HUES64 (cell line): ENCODE measurements at regions not wholly inside any gene's neighbourhood (a gene's known extent, or its start where the extent isn't known, plus 50 kb on each side); places are given as distances from the start of the nearest gene placed in this dataset.

Experiments
- H3K27ac ChIP-seq: 2 replicates; pipeline ENCODE4 v1.7.0; 2013; ENCODE audit warnings: low read depth, low read length, inconsistent platforms
- H3K27me3 ChIP-seq: 2 replicates; pipeline ENCODE4 v1.6.1; 2013; ENCODE audit warnings: mild to moderate bottlenecking, low read length; ENCODE audit not compliant: insufficient read depth
- H3K36me3 ChIP-seq: 2 replicates; pipeline ENCODE4 v1.6.1; 2013; ENCODE audit warnings: mild to moderate bottlenecking, low read length; ENCODE audit not compliant: insufficient read depth
- H3K4me1 ChIP-seq: 2 replicates; pipeline ENCODE4 v1.6.1; 2013; ENCODE audit warnings: mild to moderate bottlenecking, low read length, moderate library complexity; ENCODE audit not compliant: insufficient read depth
- H3K4me3 ChIP-seq: 2 replicates; pipeline ENCODE4 v1.5.1; 2013; ENCODE audit warnings: mild to moderate bottlenecking, low read length, moderate library complexity
- H3K9ac ChIP-seq: 2 replicates; pipeline ENCODE4 v1.6.1; 2013; ENCODE audit warnings: mild to moderate bottlenecking, low read depth, low read length
- H3K9me3 ChIP-seq: 2 replicates; pipeline ENCODE4 v1.6.1; 2013; ENCODE audit warnings: low read depth, low read length; ENCODE audit not compliant: insufficient read depth
- WGBS: fragments of 150-250, 120-280 bp; methylation state at CpG from one replicate; pipeline ENCODE4 v1.1.7; 2013; ENCODE audit warnings: missing lambda C conversion rate; 5-methylcytosine and 5-hydroxymethylcytosine counted together

DNA sequence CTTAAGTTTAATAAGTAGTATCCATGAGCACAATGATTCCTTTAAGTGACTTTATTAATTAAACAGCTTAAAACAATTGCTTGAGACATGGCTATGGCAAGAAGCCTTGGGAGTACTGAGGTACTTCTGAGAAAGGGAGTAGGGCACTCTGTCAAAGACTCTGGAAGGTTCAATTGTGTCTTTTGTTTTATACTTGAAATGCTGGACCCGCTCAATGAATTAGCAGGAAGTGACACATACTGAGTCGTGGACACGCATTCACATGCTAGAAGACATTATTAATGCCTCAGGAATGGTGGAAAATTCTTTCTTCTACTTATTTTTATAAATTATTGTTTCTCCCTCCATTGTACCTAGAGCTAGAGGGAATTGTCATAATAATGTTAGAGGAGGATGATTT lies 347.3 kb upstream of the ZNF608 start:
- 89% methylated on average over 3 of the region's 3 CpGs for WGBS
- Histone ChIP-seq H3K4me3 (no peak overlapping the region), H3K36me3 (no peaks in the 10 kb centered on the region), H3K9ac (no peak overlapping the region), H3K4me1 (no peaks in the 10 kb centered on the region), H3K27ac (no peak overlapping the region; the same call in 1 of the 2 replicates), H3K27me3 (no peaks in the 10 kb centered on the region), H3K9me3 (peaks cover 15% of the 10 kb centered on the region; the same call in 1 of the 2 replicates)

DNA sequence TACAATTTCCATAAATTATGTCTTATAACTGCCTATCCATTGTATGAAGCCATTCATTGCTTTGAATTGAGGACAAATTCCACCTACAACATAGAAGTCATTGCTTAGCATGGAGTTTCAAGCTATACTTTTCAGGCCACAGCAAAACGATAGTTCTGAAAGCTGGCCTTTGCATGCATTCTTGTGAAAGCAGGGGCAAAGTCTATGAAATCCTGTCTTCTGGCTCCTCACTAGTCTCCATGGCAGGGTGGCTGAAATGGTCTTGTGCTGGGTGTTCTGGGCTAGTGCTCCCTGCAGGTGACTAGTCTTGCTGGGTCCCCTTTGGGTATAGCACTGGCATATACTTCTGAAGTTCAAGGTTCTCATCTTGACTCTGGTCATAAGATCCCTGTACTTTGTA lies 353.9 kb upstream of the ZNF608 start:
- no peak overlapping the region for H3K27ac ChIP-seq
- H3K9me3 ChIP-seq: peaks cover 11% of the 10 kb centered on the region; the same call in 1 of the 2 replicates
- 98% methylated on average over 1 of the region's 1 CpG for WGBS
- H3K9ac ChIP-seq: no peak overlapping the region
- H3K27me3 ChIP-seq: no peaks in the 10 kb centered on the region
- H3K4me3 ChIP-seq: no peak overlapping the region
- H3K36me3 ChIP-seq: no peaks in the 10 kb centered on the region
- no peaks in the 10 kb centered on the region for H3K4me1 ChIP-seq

DNA sequence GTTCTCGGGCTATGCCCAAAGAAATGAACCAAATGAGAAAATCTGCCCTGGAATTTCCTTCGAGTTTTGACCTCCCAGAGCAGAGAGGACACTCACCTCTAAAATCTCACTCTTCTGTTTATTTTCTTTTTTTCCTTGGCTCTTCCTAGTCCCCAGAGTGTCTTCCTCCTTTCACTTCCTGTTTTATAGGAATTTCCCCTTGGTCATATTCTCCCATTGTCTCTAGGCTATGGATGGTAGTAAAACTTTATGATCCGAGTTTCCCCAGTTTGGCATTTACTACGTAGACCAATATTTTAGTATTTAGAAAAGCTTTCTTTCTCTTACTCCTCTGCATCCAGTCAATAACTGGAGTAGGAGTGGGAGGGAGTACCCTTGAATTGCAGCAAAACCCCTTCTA lies 354.5 kb upstream of the ZNF608 start:
- Histone ChIP-seq H3K9ac (no peak overlapping the region), H3K27me3 (no peaks in the 10 kb centered on the region), H3K36me3 (no peaks in the 10 kb centered on the region), H3K4me1 (no peaks in the 10 kb centered on the region), H3K9me3 (peaks cover 8% of the 10 kb centered on the region; the same call in 1 of the 2 replicates), H3K27ac (no peak overlapping the region), H3K4me3 (no peak overlapping the region)
- WGBS: 93% methylated on average over 2 of the region's 4 CpGs

DNA sequence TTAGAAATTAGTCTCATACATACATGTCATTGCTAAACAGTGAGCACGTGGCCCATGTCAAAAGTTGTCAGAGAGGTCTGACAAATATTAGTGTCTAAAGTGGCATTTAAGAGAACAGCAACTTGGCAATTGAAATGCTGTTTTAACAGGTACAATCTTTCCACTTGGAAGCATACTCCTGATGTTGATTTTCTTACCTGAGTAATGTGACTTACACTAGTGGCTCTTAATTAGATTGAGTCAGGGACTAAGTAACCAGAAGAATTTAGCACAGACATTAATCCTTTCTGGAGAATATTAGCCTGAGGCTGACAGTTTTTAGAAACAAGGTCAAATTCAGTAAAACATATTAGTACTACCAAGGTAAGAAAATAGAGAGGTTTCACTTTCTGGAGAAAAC lies 357.0 kb upstream of the ZNF608 start:
- Histone ChIP-seq H3K27me3 (no peaks in the 10 kb centered on the region), H3K4me3 (no peak overlapping the region), H3K4me1 (no peaks in the 10 kb centered on the region), H3K9me3 (no peaks in the 10 kb centered on the region), H3K27ac (no peak overlapping the region), H3K36me3 (no peaks in the 10 kb centered on the region), H3K9ac (no peak overlapping the region)
- 95% methylated on average over 1 of the region's 1 CpG for WGBS

DNA sequence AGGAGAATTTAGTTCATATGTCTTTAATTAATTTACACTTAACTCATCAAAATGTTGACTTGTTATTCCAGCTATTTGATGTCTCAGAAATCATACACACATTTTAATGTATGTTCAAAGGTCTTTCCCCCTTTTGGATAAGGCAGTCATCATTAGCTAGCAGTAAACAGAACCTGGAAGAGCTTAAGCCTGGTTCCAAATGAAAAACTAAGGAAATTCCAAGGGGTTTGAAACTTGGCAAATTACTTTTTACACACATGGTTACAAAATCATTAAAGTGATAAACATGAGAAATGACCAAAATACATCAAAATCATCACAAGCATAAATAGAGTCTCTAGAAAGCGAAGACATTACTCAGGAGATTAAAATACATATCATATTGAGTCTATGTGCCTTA lies 359.8 kb upstream of the ZNF608 start:
- Histone ChIP-seq H3K9me3 (no peaks in the 10 kb centered on the region), H3K27ac (no peak overlapping the region), H3K4me3 (no peak overlapping the region), H3K4me1 (no peaks in the 10 kb centered on the region), H3K9ac (no peak overlapping the region), H3K36me3 (no peaks in the 10 kb centered on the region), H3K27me3 (no peaks in the 10 kb centered on the region)
- 100% methylated on average over 1 of the region's 1 CpG for WGBS

DNA sequence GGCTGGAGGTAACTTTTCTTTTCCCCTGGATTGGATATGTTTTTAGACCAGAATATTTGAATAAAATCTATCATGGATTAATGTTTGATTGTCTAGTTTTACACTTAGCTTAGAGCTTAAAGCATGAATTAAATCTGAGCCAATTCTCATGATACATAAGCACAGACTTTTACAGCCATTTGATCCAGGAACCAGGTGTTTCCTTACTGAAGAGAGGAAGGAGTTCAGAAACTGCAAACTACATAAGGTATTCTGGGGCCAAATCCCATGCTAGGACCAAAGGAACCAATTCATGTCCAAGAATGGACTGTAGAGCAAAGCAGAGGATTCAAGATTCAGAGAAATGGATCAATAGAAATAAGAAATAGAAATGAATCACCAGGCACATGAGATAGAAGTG lies 360.4 kb upstream of the ZNF608 start:
- Histone ChIP-seq H3K4me3 (no peak overlapping the region), H3K4me1 (no peaks in the 10 kb centered on the region), H3K9me3 (no peaks in the 10 kb centered on the region), H3K27ac (no peak overlapping the region), H3K27me3 (no peaks in the 10 kb centered on the region), H3K9ac (no peak overlapping the region), H3K36me3 (no peaks in the 10 kb centered on the region)

DNA sequence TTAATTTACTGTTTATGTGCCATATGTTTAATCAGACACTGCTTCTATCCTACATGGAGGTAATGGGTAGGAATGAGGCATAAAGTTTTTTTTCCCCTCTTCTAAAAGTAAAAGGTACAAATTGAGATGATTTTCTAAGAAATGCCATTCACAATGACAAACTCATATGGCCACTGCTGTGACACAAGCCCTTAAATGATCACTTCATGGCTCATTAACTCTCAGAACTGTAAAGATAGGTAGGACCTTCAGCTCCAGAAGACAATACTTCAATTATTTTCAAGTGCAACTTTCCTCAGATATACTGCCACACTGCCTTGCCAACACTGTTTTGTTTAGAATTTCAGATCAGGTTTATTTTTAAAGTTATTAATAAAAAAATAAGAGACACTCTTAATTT lies 362.9 kb upstream of the ZNF608 start:
- Histone ChIP-seq H3K4me1 (no peaks in the 10 kb centered on the region), H3K27me3 (no peaks in the 10 kb centered on the region), H3K9ac (no peak overlapping the region), H3K4me3 (no peak overlapping the region), H3K9me3 (no peaks in the 10 kb centered on the region), H3K27ac (no peak overlapping the region), H3K36me3 (no peaks in the 10 kb centered on the region)

DNA sequence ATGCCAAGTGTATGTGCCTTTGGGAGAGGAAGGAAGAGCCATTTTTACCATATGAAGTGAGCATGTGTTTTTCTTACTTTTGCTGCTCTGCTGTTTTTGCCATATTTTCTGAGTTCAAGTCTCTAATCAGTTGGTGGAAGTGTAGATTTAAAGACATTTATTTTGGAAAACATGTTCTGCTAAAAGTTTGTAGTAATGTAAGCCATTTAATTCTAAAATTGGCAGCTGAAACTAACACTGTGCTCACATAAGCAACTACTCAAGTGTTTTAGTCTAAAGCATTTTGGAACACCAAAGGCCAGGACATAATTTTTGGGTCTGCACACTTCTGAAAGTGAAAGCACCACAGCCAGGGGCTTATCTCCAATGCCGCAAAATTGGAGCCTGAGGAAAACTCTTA lies 363.4 kb upstream of the ZNF608 start:
- no peak overlapping the region for H3K4me3 ChIP-seq
- no peak overlapping the region for H3K27ac ChIP-seq
- 97% methylated on average over 1 of the region's 1 CpG for WGBS
- H3K36me3 ChIP-seq: no peaks in the 10 kb centered on the region
- no peaks in the 10 kb centered on the region for H3K9me3 ChIP-seq
- no peak overlapping the region for H3K9ac ChIP-seq
- H3K27me3 ChIP-seq: no peaks in the 10 kb centered on the region
- no peaks in the 10 kb centered on the region for H3K4me1 ChIP-seq

DNA sequence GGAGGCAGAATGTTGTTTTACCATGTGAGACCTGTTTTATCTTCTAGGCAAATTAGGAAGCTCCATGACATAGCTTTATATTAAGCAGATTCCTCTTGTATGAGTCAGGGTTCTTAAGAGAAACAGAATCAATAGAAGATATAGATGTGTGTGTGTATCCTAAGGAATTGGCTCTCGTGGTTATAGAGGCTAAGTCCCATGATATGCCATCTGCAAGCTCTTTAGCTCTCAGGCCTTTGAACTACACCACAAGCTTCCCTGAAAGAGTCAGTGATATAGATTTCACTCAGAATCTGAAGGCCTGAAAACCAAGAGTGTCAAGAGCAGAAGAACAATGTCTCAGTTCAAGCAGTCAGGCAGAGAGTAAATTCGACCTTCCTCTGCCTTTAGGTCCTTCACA lies 365.8 kb upstream of the ZNF608 start:
- 76% methylated on average over 2 of the region's 2 CpGs for WGBS
- Histone ChIP-seq H3K27ac (no peak overlapping the region), H3K9me3 (no peaks in the 10 kb centered on the region), H3K36me3 (no peaks in the 10 kb centered on the region), H3K27me3 (no peaks in the 10 kb centered on the region), H3K4me3 (no peak overlapping the region), H3K4me1 (0 out of 2 replicates have a peak, but pooled peaks cover 3% of the 10 kb centered on the region), H3K9ac (no peak overlapping the region)

DNA sequence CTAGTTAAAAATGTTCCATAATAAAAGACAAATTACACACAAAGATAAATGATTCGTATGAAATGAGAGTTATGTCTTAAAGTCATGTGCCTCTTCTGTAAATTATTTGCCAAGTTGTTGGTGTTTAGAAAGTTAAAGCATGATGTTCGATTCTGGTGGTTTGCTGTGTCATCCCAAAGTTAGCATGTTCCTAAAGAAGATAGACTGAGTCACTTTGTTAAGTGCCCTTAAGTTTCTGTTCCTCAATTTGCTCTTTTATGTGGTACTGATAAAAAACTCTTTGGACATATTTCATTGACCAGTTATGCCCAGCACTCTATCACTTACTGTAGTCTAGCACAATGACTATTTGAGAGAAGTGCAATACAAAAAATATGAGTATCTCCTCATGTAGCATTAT lies 366.9 kb upstream of the ZNF608 start:
- WGBS: 88% methylated on average over 2 of the region's 2 CpGs
- Histone ChIP-seq H3K27ac (no peak overlapping the region), H3K27me3 (no peaks in the 10 kb centered on the region), H3K4me1 (0 out of 2 replicates have a peak, but pooled peaks cover 3% of the 10 kb centered on the region), H3K4me3 (no peak overlapping the region), H3K9me3 (no peaks in the 10 kb centered on the region), H3K36me3 (no peaks in the 10 kb centered on the region), H3K9ac (no peak overlapping the region)

DNA sequence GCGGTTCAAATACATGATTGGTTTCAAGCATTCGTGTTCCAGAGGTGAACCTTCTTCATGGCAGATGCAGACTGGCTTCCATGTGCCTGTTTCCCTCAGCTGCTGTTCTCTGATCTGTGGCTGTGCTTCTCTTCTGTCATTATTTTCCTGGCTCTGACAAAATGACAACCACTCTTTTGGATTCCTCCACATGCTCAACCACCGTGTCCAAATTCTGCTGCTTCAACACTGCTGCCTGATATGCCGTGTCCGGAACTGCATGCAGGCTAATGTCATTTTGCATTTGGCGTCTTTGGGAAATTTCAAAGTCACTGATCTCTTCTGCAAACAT lies 368.7 kb upstream of the ZNF608 start:
- WGBS: 96% methylated on average over 6 of the region's 6 CpGs
- Histone ChIP-seq H3K27ac (no peak overlapping the region), H3K9me3 (no peaks in the 10 kb centered on the region), H3K36me3 (no peaks in the 10 kb centered on the region), H3K27me3 (no peaks in the 10 kb centered on the region), H3K4me1 (peaks cover 14% of the 10 kb centered on the region), H3K9ac (no peak overlapping the region), H3K4me3 (no peak overlapping the region)

DNA sequence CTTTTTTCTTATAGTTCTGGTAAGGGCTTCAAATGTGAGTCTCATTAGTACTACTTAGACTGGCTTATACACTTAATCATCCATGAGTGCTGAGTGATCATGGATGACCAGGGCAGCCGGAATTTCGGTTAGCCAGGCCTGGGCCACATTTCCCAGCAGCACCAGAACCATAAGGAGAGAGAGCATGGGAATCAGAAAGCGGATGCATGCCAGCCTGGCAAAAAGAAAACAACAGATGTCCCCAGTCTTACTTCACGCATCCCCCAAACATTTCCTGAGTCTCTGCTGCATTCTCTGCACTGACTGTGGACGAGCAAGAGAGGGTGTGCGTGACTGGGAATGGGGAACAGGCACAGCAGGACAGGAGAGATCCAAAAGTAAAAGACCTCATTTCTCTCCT lies 371.1 kb upstream of the ZNF608 start:
- H3K4me1 ChIP-seq: peaks cover 20% of the 10 kb centered on the region
- no peaks in the 10 kb centered on the region for H3K27me3 ChIP-seq
- no peaks in the 10 kb centered on the region for H3K36me3 ChIP-seq
- WGBS: 79% methylated on average over 6 of the region's 6 CpGs
- no peak overlapping the region for H3K27ac ChIP-seq
- no peaks in the 10 kb centered on the region for H3K9me3 ChIP-seq
- H3K4me3 ChIP-seq: no peak overlapping the region
- H3K9ac ChIP-seq: no peak overlapping the region
